SK-N-SH (cell line): ENCODE measurements at regions not wholly inside any gene's neighbourhood (a gene's known extent, or its start where the extent isn't known, plus 50 kb on each side); places are given as distances from the start of the nearest gene placed in this dataset.
A peak's percentile ranks its signal among the peaks of the same experiment; 100 is the strongest.

Source experiments
- CTCF ChIA-PET: fragments of 300-600, 350-600 bp; formaldehyde crosslinking; extraction: SDS; loops from one replicate; lab custom pipeline; 2021; lab: Yijun Ruan, JAX
- POLR2A ChIA-PET: fragments of 350-600 bp; sonication (Branson Sonifier 250); formaldehyde crosslinking; extraction: SDS; loops from one replicate; lab custom pipeline; 2020; ENCODE audit warnings: antibody characterized with exemption, inconsistent platforms; lab: Yijun Ruan, JAX
- DNase-seq: peaks from one replicate; pipeline ENCODE4 v3.0.0; 2012
- H2AFZ ChIP-seq: fragments of 200-600 bp; sonication (generic); 2 replicates; pipeline ENCODE4 v1.8.1; 2016; ENCODE audit warnings: antibody characterized with exemption, mild to moderate bottlenecking, low read depth
- H3F3A ChIP-seq: fragments of 200-600 bp; sonication (generic); replicated peaks from 2 replicates; pipeline ENCODE3; 2016; ENCODE audit warnings: antibody characterized with exemption, mild to moderate bottlenecking; ENCODE audit not compliant: insufficient read depth
- H3K27ac ChIP-seq, 2 experiments: fragments of 200-500 bp in 1 of 2; fragments of 200-600 bp in 1 of 2; sonication (Bioruptor generic) in 1 of 2; sonication (generic), shearing (Covaris generic) in 1 of 2; 2 replicates each; pipeline versions ENCODE4 v1.5.1 to v1.6.1; 2014 to 2016; ENCODE audit warnings: low read depth in 2 of 2, inconsistent platforms in 1 of 2, low read length in 1 of 2, mild to moderate bottlenecking in 1 of 2, mixed read lengths in 1 of 2
- H3K27me3 ChIP-seq: fragments of 200-600 bp; sonication (generic), shearing (Covaris generic); 2 replicates; pipeline ENCODE4 v1.6.1; 2016; ENCODE audit warnings: mixed run types; ENCODE audit not compliant: insufficient read depth
- H3K36me3 ChIP-seq, 2 experiments: fragments of 200-500 bp in 1 of 2; fragments of 200-600 bp in 1 of 2; sonication (Bioruptor generic) in 1 of 2; sonication (generic) in 1 of 2; replicated peaks in 1 of 2; 2 replicates each; pipeline versions ENCODE3 to v1.5.1; 2014 to 2016; ENCODE audit warnings: low read length in 1 of 2, mild to moderate bottlenecking in 1 of 2; ENCODE audit not compliant: insufficient read depth in 2 of 2, control insufficient read depth in 1 of 2
- H3K4me1 ChIP-seq, 2 experiments: fragments of 200-500 bp in 1 of 2; fragments of 200-600 bp in 1 of 2; sonication (Bioruptor generic) in 1 of 2; sonication (generic), shearing (Covaris generic) in 1 of 2; 2 replicates each; pipeline versions ENCODE4 v1.5.1 to v1.6.1; 2014 to 2016; ENCODE audit warnings: low read depth in 1 of 2, low read length in 1 of 2, mixed run types in 1 of 2; ENCODE audit not compliant: insufficient read depth in 2 of 2, control insufficient read depth in 1 of 2
- H3K4me2 ChIP-seq: fragments of 200-600 bp; sonication (generic), shearing (Covaris generic); 2 replicates; pipeline ENCODE4 v1.6.1; 2017; ENCODE audit warnings: mixed run types
- H3K4me3 ChIP-seq, 2 experiments: fragments of 200-500 bp in 1 of 2; fragments of 200-600 bp in 1 of 2; sonication (Bioruptor generic) in 1 of 2; sonication (generic), shearing (Covaris generic) in 1 of 2; 2 replicates each; pipeline versions ENCODE4 v1.5.1 to v1.8.1; 2014 to 2016; ENCODE audit warnings: low read depth in 2 of 2, inconsistent platforms in 1 of 2, low read length in 1 of 2, mild to moderate bottlenecking in 1 of 2, mixed read lengths in 1 of 2, moderate library complexity in 1 of 2
- H3K79me2 ChIP-seq: fragments of 200-600 bp; sonication (generic); 2 replicates; pipeline ENCODE4 v1.8.1; 2017; ENCODE audit warnings: mild to moderate bottlenecking; ENCODE audit not compliant: insufficient read depth
- H3K9ac ChIP-seq: fragments of 200-600 bp; sonication (generic); 2 replicates; pipeline ENCODE4 v1.6.1; 2017; ENCODE audit warnings: mixed run types
- H3K9me2 ChIP-seq: fragments of 200-600 bp; sonication (generic); 2 replicates; pipeline ENCODE4 v1.6.1; 2017; ENCODE audit warnings: mixed run types
- H3K9me3 ChIP-seq: fragments of 200-600 bp; sonication (generic); 2 replicates; pipeline ENCODE4 v1.6.1; 2017; ENCODE audit warnings: mixed run types, mild to moderate bottlenecking, moderate library complexity
- H4K20me1 ChIP-seq: fragments of 200-600 bp; sonication (generic); 2 replicates; pipeline ENCODE4 v1.6.1; 2017; ENCODE audit warnings: mild to moderate bottlenecking, mixed run types; ENCODE audit not compliant: insufficient read depth
- CTCF ChIP-seq: fragments of 200-600 bp; sonication (generic); IDR thresholded peaks from 2 replicates; pipeline ENCODE4 v1.6.1; 2017; ENCODE audit warnings: antibody characterized with exemption, mild to moderate bottlenecking, moderate library complexity
- EP300 ChIP-seq, 2 experiments: IDR thresholded peaks; 2 replicates each; pipeline versions ENCODE4 v1.4.0 to v1.6.1; 2012; ENCODE audit warnings: borderline replicate concordance in 1 of 2, low read depth in 1 of 2, low read length in 1 of 2
- EZH2phosphoT487 ChIP-seq: fragments of 200-600 bp; sonication (generic); IDR thresholded peaks from 2 replicates; pipeline ENCODE4 v1.6.1; 2017; ENCODE audit warnings: low read depth, mixed run types, mild to moderate bottlenecking, antibody characterized with exemption, moderate library complexity, borderline replicate concordance
- FOXM1 ChIP-seq: IDR thresholded peaks from 2 replicates; pipeline ENCODE4 v1.4.0; 2012; ENCODE audit warnings: low read depth, mild to moderate bottlenecking
- GABPA ChIP-seq: IDR thresholded peaks from 2 replicates; pipeline ENCODE4 v1.4.0; 2012; ENCODE audit warnings: low read depth, mild to moderate bottlenecking
- JUND ChIP-seq: IDR thresholded peaks from 2 replicates; pipeline ENCODE4 v1.4.0; 2012
- MAX ChIP-seq: IDR thresholded peaks from 2 replicates; pipeline ENCODE4 v1.4.0; 2012; ENCODE audit warnings: low read depth
- MEF2A ChIP-seq: IDR thresholded peaks from 2 replicates; pipeline ENCODE4 v1.4.0; 2012; ENCODE audit warnings: low read depth, borderline replicate concordance
- NFIC ChIP-seq: IDR thresholded peaks from 2 replicates; pipeline ENCODE4 v1.4.0; 2012; ENCODE audit warnings: borderline replicate concordance
- NRF1 ChIP-seq: IDR thresholded peaks from 2 replicates; pipeline ENCODE4 v1.6.1; 2012; ENCODE audit warnings: low read depth, mild to moderate bottlenecking, low read length
- PBX3 ChIP-seq: IDR thresholded peaks from 2 replicates; pipeline ENCODE4; 2012
- RAD21 ChIP-seq: IDR thresholded peaks from 2 replicates; pipeline ENCODE4 v1.6.1; 2012; ENCODE audit warnings: mild to moderate bottlenecking, low read length
- SIN3A ChIP-seq: IDR thresholded peaks from 2 replicates; pipeline ENCODE4 v1.6.1; 2012; ENCODE audit warnings: low read depth, mild to moderate bottlenecking, low read length, moderate library complexity, borderline replicate concordance
- SMC3 ChIP-seq: IDR thresholded peaks from 2 replicates; pipeline ENCODE4 v1.6.1; 2012; ENCODE audit warnings: low read depth, low read length, improper control_type of control experiment
- TAF1 ChIP-seq: IDR thresholded peaks from 2 replicates; pipeline ENCODE4 v1.6.1; 2012; ENCODE audit warnings: low read depth, mild to moderate bottlenecking, low read length, moderate library complexity, borderline replicate concordance
- TCF12 ChIP-seq: IDR thresholded peaks from 2 replicates; pipeline ENCODE4 v1.4.0; 2012
- USF1 ChIP-seq: IDR thresholded peaks from 2 replicates; pipeline ENCODE4 v1.4.0; 2012; ENCODE audit warnings: low read depth, borderline replicate concordance
- USF2 ChIP-seq: fragments of 150-350 bp; IDR thresholded peaks from 2 replicates; pipeline ENCODE4 v1.6.1; 2017; ENCODE audit warnings: antibody characterized with exemption, low read length, low read depth, borderline replicate concordance
- WGBS: methylation state at CpG from one replicate; pipeline ENCODE4 v1.1.6; 2017; ENCODE audit warnings: low lambda C conversion rate; 5-methylcytosine and 5-hydroxymethylcytosine counted together

- WGBS = 28% methylated on average over 10 of the region's 11 CpGs
- Histone ChIP-seq H3K4me3 (peak overlapping the region in 1 of 2 experiments; percentile 48; a peak in 1 of 4 replicates), H3K36me3 (no peaks in the 10 kb centered on the region), H3F3A (no peaks in the 10 kb centered on the region), H3K9ac (no peak overlapping the region), H3K27me3 (no peaks in the 10 kb centered on the region), H4K20me1 (no peaks in the 10 kb centered on the region), H2AFZ (no peak overlapping the region), H3K79me2 (no peaks in the 10 kb centered on the region), H3K9me2 (no peaks in the 10 kb centered on the region), H3K27ac (no peak overlapping the region), H3K4me1 (no peaks in the 10 kb centered on the region), H3K9me3 (0 out of 2 replicates have a peak, but pooled peaks cover 4% of the 10 kb centered on the region), H3K4me2 (no peak overlapping the region)
- DNase-seq = peak; percentile 30
- CTCF ChIA-PET = interaction anchor here (0.6 to 1.6 kb wide), 6 partner anchors 12 to 661 kb away, joined by 3 to 5 read pairs (median 3); no protein-coding TSS in a partner anchor
- no peak for TF ChIP-seq USF2
- no peak for TF ChIP-seq NFIC
- TF ChIP-seq RAD21 = peak; percentile 62
- TF ChIP-seq EP300 (IDR thresholded peaks at IDR 0.05; ENCODE audit: borderline replicate concordance in 1 of 2, low read depth in 1 of 2, low read length in 1 of 2) = no peak
- TF ChIP-seq TAF1 = no peak
- no peak for TF ChIP-seq PBX3
- no peak for TF ChIP-seq MAX
- peak; percentile 43; the same call in 1 of the 2 replicates for TF ChIP-seq SMC3
- no peak for TF ChIP-seq GABPA
- peak; percentile 37 for TF ChIP-seq CTCF
- POLR2A ChIA-PET = no interaction called here
Measured at GRCh38 chr10:16116404-16117304, 256.3 kb upstream of the MINDY3 start.

GRCh38 chr10:16117305-16117695 is 257.0 kb upstream of the MINDY3 start:
- Histone ChIP-seq H3K4me2 (no peak overlapping the region), H3K27ac (no peak overlapping the region), H3K79me2 (no peaks in the 10 kb centered on the region), H3F3A (no peaks in the 10 kb centered on the region), H3K9me2 (no peaks in the 10 kb centered on the region), H3K4me3 (no peak overlapping the region), H2AFZ (no peak overlapping the region), H3K27me3 (no peaks in the 10 kb centered on the region), H3K4me1 (no peaks in the 10 kb centered on the region), H3K9ac (no peak overlapping the region), H4K20me1 (no peaks in the 10 kb centered on the region), H3K36me3 (no peaks in the 10 kb centered on the region), H3K9me3 (0 out of 2 replicates have a peak, but pooled peaks cover 4% of the 10 kb centered on the region)
- POLR2A ChIA-PET = no interaction called here
- DNase-seq = no peak
- CTCF ChIA-PET = interaction anchor here (0.6 to 1.6 kb wide), 4 partner anchors 19 to 660 kb away, joined by 3 to 5 read pairs (median 3); no protein-coding TSS in a partner anchor
- 29% methylated on average over 4 of the region's 4 CpGs for WGBS
- TF ChIP-seq MAX (no peak), RAD21 (no peak), TCF12 (no peak), NRF1 (no peak), FOXM1 (no peak), SIN3A (no peak), JUND (no peak), MEF2A (no peak), CTCF (no peak), TAF1 (no peak), USF1 (no peak), EZH2phosphoT487 (no peak), NFIC (no peak)
